NCI-H2081 treated with DMSO at 0.1 percent for 48 hours (cell line): ENCODE measurements at regions not wholly inside any gene's neighbourhood (a gene's known extent, or its start where the extent isn't known, plus 50 kb on each side); places are given as distances from the start of the nearest gene placed in this dataset.
"Not testable (repeated sequence)": the region's sequence is repeated elsewhere in the genome, so short reads cannot be mapped to it uniquely, and the experiment has no call there.

ENCODE experiments used
- DNase-seq: peaks from one replicate; lab custom pipeline; 2025; lab: John Stamatoyannopoulos, UW

DNA sequence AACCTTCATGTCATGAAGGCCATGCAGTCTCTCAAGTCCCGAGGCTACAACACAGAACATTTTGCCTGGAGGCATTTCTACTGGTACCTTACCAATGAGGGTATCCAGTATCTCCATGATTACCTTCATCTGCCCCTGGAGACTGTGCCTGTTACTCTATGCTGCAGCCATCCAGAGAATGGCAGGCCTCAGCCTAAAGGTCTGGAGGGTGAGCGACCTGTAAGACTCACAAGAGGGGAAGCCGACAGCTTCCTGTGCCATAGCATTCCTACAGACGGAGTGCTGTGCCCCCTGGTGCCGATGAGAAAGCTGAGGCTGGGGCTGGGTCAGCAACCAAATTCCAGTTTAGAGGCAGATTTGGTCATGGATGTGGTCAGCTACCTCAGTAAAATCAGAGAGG lies 51.3 kb upstream of the CADPS start:
- DNase-seq: no peak

DNA sequence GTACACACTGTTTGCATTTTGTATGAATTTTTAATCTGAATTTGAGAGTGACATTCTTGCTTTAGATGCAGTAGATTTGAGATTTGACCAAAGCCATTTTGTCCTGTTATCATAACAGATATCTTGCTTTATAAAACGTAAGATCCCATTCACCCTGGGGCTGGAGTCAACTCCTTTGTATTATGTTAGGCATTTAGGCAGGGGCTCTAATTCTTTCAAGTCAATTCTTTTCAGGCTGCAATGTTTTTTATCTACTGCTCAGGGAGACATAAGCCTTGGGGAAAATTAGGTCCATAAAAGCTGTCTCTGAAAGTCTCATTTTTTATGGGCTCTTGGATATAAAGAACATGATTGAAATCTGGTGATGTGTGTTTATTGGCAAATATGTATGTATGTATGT lies 53.0 kb upstream of the CADPS start:
- no peak for DNase-seq

DNA sequence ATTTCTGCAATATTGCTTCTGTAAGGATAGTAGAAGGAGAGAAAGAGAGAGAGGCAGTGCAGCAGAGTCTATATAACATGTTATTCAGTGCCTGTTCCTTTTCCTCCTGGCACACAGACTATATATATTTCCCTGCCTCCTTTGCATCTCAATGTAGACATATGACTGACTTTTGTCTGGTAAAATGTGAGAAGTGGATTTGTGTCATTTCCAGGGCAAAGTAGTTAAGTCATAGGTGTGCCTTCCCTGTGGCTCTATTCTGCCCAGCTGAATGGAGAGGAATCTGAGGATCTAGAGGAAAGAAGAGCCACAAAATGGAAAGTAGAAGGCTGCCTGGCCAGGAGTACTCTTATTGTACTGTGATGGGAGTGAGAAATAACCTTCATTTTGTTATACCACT lies 54.6 kb upstream of the CADPS start:
- DNase-seq: no peak

DNA sequence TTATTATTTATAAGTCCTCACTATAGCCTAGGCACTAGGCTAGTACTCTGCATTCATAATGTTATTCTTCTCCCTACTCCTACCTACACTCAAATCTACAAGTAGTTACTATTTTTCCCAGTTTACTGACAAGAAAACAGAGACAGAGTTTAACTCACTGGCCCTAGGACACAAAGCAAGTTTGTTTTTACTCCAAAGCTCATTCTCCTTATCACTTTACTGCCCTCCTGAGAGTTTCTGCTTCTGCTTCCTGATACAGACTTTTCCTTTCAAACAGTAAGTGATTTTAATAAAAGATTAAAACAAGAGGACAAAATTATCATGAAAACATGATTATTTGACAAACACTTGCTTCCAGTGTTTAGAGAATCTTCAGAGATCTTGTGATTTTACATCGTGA lies 60.6 kb upstream of the CADPS start:
- DNase-seq: no peak

DNA sequence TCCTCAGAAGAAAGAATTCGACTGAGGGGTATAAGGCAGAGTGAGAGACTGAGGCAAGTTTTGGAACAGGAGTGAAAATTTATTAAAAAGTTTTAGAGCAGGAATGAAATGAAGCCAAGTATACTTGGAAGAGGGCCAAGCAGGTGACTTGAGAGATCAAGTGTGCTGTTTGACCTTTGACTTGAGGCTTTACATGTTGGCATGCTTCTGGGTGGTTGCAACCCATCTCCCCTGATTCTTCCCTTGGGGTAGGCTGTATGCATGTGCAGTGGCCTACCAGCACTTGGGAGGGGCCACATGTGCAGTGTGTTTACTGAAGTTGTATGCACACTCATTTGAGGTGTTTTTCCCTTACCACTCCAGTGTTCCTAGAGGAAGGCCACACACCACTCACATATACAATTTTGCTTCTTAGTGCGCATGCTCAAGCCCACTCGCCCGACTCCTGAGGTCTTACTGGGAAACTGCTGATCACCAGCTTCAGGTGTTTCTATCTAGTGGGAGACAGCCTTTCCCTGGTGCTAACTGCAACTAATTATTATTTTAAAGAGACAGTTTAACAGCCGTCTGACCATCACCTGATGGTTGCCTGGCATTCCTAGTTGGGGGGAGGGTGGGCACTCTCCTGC lies 61.5 kb upstream of the CADPS start:
- no peak for DNase-seq

DNA sequence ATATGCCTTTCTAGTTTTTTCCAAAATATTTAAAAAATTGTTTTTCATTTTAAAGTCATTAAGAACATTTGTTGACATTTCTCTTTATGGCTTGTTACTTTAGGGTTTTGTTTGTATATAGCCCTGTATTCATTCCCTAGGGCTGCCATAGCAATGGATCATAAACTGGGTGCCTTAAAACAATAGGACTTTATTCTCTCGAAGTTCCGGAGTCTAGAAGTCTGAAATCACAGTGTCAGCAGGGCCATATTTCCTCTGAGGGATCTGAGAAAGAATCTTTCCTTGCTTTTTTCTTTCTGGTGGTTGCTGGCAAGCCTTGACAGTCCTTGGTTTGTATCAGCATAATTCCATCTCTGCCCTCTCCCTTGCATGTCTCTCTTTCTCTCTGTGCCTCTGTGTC lies 63.4 kb upstream of the CADPS start:
- no peak for DNase-seq

DNA sequence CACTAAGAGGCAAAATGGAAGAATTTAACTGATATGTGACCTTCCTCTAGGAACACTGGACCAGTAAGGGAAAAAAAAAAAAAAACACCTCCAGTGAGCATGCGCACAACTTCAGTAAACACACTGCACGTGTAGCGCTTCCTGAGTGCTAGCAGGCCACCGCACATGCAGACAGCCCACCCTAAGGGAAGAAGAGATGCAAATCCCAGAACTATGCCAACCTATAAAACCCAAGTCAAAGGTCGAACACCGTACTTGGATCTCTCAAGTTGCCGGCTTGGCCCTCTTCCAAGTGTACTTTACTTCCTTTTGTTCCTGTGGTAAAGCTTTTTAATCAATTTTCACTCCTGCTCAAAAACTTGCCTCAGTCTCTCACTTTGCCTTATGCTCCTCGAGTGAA lies 64.5 kb upstream of the CADPS start:
- no peak for DNase-seq

DNA sequence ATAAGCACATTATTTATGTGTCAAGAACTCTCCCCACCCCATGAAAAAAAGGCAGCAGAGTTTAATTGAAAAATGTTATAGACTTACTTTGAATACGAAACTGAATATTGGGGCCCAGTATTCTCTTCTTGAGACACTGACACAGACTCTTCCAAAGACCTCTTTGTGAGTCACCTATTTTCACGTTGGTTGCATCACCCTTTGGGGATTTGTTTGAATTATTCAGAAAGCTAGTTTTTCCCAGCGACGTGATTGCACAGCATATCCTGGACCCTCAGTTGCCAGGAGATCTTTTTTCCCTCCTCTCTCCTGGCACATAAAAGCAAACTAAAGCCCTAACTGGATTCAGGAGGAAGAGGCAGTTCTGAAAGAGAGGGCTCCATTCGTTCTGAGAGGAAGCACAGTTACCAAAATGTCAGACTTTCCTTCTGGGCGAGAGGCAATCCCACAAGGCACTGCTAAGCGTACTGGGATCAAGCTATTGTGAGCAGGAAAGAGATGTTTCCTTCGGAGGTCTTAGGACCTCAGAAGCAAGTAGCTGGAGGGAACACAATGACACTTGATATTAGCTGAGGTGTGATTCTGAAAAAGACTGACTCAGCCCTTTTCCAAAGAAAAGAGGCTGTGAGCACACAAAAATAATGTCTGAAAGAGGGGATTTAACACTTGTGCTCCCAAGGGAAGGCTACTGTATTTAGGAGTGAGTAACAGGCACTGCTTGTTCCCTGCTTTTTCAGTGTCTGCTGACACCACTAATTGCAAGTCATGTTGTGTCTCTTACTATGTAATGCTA lies 65.8 kb upstream of the CADPS start:
- DNase-seq: no peak

DNA sequence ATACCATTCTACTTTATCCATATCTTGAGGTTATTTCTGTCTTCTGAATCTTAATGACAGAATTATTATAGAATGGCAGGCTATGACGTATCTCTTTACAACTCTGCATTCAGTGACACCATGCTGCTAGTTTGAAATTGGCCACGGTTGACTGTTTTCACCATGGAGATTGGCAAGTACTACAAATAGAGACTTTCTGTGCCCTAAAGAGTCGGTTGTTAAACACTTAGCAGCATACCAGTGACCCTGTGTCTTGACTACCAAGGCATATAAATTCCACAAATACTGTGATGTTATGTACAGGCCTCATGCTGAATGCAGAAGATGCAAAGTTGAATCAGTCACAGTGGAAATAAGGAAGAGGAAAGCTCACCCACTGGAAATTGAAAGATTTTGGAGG lies 67.0 kb upstream of the CADPS start:
- no peak for DNase-seq

DNA sequence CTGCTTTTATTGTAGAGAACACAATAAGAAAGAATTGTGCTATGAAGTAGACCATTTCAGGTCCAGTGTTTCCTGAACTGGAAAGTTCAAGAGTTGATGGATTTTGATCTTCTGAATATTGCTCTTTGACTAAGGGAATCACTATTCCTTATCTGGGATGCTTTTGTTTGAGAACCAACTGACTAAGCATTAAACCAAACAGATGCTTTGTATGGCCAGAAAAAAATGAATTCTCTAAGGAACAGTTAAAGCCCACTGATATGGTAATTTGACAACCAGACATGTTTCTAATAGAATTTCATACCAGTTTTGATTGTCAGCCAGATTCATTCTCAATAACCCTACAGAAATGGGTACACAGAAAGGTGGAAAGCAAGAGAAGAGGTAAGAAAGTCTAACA lies 67.5 kb upstream of the CADPS start:
- no peak for DNase-seq

DNA sequence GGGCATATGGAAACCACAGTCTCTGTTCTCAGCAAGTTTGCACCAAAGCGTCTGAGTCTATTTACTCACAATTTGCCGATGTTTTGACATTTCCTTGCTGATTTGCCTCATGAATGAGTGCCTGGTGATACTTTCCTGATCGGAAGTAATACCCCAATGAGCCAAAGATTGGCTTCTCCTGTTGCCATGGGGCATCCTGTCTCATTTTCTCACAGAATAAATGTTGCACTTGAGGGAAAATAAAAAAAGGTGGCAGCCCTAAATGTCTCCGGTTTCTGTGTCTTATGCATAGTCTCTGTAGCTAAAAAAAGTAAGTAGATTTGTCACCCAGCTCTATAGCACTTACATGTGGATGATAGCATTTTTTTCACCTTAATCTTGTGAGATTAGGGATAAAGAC lies 73.7 kb upstream of the CADPS start:
- no peak for DNase-seq

DNA sequence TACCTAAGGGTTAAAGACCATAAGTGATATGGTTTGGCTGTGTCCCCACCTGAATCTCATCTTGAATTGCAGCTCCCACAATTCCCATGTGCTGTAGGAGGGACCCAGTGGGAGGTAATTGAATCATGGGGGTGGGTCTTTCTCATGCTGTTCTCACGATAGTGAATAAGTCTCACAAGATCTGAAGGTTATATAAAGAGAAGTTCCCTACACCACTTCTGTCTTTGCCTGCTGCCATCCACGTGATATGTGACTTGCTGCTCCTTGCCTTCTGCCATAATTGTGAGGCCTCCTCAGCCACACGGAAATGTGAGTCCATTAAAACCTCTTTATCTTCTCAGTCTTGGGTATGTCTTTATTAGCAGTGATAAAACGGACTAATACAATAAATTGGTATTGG lies 75.0 kb upstream of the CADPS start:
- DNase-seq: no peak

DNA sequence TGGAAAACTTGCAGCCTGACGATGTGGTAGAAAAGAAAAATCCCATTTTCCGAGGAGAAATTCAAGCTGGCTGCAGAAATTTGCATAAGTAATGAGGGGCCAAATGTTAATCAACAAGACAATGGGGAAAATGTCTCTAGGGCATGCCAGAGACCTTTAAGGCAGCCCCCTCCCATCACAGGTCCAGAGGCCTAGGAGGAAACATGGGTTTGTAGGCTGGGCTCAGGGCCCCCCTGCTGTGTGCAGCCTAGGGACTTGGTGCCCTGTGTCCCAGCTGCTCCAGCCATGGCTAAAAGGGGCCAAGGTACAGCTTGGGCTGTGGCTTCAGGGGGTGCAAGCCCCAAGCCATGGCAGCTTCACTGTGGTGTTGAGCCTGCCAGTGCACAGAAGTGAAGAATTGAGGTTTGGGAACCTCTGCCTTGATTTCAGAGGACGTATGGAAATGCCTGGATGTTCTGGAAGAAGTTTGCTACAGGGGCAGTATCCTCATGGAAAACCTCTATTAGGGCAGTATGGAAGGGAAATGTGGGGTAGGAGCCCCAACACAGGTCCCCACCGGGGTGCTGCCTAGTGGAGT lies 75.9 kb upstream of the CADPS start:
- DNase-seq: no peak

DNA sequence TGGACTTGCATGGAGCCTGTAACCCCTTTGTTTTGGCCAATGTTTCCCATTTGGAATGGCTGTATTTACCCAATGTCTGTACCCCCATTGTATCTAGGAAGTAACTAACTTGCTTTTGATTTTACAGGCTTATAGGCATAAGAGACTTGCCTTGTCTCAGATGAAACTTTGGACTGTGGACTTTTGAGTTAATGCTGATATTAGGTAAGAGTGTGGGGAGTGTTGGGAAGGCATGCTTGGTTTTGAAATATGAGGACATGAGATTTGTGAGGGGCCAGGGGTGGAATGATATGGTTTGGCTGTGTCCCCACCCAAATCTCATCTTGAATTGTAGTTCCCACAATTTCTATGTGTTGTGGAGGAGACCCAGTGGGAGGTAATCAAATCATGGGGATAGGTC lies 76.7 kb upstream of the CADPS start:
- DNase-seq: not testable (repeated sequence)

DNA sequence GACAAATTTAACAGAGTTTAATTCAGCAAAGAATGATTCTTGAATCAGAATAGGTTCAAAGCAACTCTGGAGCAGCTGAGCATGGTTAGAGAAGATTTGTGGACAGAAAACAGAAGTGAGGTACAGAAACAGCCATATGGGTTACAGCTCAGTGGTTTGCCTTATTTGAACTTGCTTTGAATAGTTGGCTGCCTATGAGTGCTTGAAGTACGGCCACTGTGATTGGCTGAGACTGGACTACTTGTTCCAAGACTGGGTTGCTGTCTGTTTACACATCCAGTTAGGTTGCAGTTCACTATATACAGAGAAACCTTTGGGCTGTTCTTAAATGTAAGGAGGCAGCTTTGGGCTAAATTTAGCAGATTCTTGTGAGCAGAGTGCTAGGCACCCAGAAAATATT lies 79.4 kb upstream of the CADPS start:
- DNase-seq: no peak

DNA sequence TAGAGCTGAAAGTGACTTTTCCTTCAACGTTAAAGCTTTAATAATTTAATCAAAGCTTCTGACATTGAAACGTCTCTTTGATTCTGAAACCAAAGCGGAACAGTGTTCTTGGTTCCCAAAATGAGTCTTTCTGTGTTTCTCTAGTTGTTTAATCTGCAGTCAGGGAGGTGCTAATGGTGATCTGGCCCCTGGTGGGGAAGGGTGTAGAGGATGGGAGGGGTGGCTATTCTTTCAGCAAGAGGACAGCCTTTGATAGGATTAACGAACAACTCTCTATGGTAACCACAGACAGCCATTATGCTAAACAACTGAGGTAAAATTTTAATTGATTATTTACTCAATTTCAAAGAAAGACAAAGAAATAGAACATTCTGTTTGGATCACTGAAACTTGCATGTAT lies 79.9 kb upstream of the CADPS start:
- DNase-seq: no peak

DNA sequence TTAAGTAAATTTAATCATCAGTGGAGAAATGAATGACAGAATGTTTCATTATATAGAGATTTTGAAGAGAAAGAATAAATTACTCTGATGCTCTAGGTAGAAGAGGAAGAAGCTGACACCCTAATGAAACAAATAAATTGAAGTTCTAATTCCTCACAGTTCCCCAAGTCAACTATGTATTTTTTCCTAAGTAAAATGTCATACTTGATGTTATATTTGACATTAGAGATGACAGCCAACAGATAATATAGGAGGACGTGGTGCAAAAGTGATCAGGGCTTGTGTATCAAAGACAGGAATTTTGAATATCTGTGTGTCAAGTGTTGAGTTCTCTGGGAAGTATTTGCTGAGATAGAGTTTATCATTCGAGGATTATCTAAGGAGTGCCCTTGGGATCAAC lies 81.2 kb upstream of the CADPS start:
- DNase-seq: no peak

DNA sequence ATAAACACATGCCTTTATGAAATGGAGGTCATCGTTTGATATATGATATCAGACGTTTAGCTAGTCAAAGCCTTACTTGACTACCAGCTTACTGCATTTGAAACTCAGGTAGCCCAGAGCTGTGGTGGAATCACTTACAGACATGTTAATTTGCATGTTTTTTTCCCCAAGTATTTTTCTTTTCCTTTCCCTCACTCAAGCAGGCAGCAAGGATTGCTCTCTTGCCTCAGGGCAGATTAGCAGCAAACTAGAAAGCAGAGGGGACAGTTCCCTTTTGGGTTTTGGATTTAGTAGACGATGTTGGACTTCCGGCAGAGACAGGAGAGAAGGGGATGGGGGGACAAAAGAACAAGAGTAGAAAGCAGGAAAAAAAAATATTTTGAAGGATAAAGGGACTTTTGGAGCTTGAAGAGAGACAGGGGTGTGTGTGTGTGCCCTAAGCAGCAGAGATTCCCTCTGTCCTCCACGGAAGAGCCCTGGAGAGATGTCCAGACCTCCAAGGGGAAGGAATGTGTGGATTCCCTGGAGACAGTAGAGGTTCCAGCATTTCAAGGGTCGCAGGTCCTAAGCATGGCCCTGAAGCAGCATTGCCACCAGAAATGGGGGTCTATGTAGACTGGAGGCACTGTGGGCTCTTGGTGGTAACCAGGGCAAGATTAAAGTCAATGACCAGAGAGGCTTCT lies 86.8 kb upstream of the CADPS start:
- no peak for DNase-seq

DNA sequence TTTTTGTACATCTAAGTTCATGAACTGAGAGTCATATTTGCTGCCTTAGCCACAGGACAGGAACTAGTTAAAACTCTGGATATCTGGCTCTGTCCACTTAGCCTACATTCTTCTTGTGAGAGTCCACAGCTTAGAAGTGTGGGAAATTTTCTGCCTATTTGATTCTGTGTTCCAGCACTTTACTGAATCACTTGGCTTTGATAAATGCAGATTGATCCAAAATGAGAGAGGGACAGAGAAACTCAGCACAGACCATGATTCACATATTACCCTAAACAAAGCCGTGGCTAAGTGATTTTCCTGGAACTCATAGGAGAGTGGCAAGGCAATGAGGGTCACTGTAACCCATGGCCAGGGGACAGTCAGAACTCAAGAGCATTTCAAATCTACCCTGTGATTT lies 87.5 kb upstream of the CADPS start:
- no peak for DNase-seq

DNA sequence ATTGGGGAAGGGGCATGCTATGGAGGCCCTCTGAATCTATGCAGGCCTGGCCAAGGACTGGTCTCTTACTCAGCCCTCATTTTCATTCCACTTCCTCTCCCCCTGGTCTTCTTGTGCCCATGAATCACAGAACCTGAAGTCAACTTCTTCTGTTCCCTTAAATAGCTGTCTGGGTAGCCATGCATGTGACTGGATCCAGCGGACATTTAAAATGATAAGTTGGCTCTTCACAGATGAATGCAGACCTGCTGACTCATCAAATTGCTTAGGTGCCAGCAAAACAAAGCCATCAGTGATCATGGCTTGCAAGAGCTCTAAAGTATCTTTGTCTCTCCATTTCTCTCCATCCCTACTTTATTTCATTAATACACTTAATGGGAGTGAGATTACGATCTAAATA lies 90.1 kb upstream of the CADPS start:
- no peak for DNase-seq

DNA sequence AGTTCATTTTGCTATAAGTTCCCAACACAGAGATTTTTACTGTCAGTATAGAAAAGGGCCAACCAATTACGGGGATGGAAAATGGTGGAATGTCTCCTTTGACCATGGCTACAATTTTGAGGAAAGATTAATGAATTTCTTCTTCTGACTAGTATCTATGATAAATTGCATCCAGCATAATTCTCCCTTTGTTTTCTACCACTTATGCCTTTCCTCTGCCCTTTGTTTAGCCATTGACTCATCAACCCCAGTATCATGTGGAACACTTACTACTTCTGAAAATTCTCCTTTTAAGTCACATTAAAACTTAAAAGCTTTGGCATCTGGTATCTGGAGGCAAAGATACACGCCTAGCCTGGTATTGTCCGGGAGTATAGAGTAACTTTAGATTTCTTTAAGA lies 92.9 kb upstream of the CADPS start:
- DNase-seq: no peak

DNA sequence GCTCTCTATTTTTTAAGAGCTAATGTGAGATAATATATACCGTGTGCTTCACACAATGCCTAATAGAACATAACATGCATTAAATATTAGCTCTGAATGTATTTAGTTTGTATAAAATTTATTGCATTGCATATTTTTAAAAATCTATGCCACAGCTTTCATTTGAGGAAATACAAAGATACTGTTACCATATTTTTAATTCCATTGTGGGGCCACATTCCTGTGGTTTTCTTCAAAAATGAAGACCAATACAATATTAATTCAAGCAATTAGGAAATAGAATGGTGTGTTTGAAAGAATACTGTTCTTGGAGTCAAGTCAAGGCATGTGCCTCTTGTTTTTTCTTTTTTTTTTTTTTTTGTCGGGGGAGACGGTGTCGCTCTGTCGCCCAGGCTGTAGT lies 95.4 kb upstream of the CADPS start:
- no peak for DNase-seq

DNA sequence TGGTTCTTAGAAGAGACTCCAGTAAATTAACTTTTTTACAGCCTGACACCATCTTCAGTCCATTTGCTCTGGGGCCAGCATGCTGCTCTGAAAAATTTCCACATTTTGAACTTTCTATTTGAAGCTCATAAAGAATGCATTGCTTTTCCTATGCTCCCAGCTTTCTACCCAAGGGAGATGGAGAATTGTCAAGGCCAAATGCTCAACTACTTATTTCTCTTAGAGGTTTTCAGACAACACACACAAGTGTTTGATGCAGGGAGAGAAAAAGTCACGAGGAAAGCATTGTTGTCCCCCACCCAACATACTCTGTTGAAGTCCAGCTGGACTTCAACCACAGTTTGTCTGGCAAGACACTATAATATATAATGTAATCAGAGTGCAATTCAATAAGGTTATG lies 100.3 kb upstream of the CADPS start:
- DNase-seq: no peak
